ENCODE measurements at regions not wholly inside any gene's neighbourhood (a gene's known extent, or its start where the extent isn't known, plus 50 kb on each side); places are given as distances from the start of the nearest gene placed in this dataset.

DNA sequence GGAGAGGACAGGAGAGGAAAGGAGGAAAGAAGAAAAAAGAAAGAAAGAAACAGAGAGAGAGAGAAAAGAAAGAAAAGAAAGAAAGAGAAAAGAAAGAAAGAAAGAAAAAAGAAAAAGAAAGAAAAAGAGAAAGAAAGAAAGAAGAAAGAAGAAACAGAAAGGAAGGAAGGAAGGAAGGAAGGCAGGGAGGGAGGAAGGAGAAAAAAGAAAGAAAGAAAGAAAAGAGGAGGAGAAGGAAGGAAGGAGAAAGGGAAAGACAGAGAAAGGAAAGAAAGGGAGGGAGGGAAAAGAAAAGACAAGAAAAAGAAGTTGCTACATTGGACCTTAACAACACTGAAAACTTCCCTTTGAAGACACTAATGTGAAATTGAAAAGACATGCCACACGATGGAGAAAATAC lies 56.6 kb upstream of the CCL2 start:
- no peak overlapping the region for H3K4me3 ChIP-seq
- TF ChIP-seq POLR2A (IDR thresholded peaks at IDR 0.05): no peak
- intact Hi-C loops (cut with DNase I): no loop called here
- DNase-seq: no peak
- no peaks in the 10 kb centered on the region for H3K36me3 ChIP-seq
- ATAC-seq: no peak
- H3K27me3 ChIP-seq: peaks cover 0 to 17% (median 0%) of the 10 kb centered on the region in 9 donors
- H3K4me1 ChIP-seq: peaks cover 0 to 26% (median under 1%) of the 10 kb centered on the region in 12 donors
- no peak overlapping the region for H3K27ac ChIP-seq
- WGBS, 4 donors: 38 to 57% (median 54%) methylated on average over 1 of the region's 1 CpG
- H3K9me3 ChIP-seq: peaks cover 0 to 28% (median 2%) of the 10 kb centered on the region in 12 donors

DNA sequence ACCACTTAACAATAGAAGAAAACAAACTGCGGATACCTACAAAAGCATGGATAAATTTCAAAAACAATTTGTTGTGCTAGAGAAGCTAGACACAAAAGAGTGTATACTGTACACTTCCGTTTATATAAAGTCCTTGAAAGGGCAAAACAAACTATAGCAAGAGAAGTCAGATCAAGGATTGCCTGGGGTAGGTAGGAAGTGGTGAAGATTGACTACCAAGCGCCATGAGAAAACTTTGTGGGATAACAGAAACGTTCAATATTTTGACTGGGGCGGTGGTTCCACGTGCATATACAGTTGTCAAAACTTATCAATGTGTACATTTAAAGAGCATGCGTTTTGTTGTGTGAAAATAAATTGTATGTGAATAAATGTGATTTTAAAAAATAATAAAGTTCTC lies 55.6 kb upstream of the CCL2 start:
- H3K4me1 ChIP-seq: peaks cover 0 to 32% (median under 1%) of the 10 kb centered on the region in 12 donors
- no peak overlapping the region for H3K27ac ChIP-seq
- H3K4me3 ChIP-seq: no peak overlapping the region
- H3K27me3 ChIP-seq: peaks cover 0 to 17% (median 0%) of the 10 kb centered on the region in 9 donors
- no peaks in the 10 kb centered on the region for H3K36me3 ChIP-seq
- intact Hi-C loops (cut with DNase I): no loop called here
- H3K9me3 ChIP-seq: peaks cover 0 to 30% (median 2%) of the 10 kb centered on the region in 12 donors
- ATAC-seq (no peak), DNase-seq (no peak)
- 33 to 37% (median 35%) methylated on average over 7 of the region's 7 CpGs for WGBS, 4 donors
- TF ChIP-seq POLR2A (IDR thresholded peaks at IDR 0.05): no peak
- TF ChIP-seq, protein P1, sequence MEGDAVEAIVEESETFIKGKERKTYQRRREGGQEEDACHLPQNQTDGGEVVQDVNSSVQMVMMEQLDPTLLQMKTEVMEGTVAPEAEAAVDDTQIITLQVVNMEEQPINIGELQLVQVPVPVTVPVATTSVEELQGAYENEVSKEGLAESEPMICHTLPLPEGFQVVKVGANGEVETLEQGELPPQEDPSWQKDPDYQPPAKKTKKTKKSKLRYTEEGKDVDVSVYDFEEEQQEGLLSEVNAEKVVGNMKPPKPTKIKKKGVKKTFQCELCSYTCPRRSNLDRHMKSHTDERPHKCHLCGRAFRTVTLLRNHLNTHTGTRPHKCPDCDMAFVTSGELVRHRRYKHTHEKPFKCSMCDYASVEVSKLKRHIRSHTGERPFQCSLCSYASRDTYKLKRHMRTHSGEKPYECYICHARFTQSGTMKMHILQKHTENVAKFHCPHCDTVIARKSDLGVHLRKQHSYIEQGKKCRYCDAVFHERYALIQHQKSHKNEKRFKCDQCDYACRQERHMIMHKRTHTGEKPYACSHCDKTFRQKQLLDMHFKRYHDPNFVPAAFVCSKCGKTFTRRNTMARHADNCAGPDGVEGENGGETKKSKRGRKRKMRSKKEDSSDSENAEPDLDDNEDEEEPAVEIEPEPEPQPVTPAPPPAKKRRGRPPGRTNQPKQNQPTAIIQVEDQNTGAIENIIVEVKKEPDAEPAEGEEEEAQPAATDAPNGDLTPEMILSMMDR (IDR thresholded peaks at IDR 0.05): no peak

DNA sequence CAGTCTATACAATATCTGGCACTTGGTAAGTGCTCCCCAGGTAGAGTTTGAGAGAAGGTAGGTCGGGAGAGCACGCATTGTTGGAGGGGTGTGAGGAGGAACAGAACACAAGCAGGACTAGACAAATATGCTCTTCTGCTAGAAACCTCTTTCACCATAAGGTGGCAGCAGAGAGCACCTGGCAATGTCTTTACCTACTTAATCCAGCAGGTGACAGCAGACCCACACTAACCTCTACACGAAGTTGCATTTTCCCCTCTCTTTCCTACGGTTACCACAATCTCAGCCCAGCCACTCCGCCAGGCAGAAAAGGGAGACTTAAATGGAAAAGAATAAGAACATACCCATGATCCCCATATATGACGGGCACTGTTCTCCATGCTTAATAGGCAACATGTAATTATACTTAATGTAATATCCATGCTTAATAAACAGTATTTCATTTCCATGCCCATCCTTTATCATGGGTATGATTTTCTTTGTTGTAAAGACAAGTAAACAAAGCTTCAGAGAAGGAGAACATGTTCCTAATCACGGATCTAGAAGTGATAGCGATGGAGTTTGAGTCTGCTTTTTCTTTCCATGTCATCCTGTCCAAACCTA lies 55.1 kb upstream of the CCL2 start:
- Histone ChIP-seq H3K27me3 (peaks cover 0 to 17% (median 0%) of the 10 kb centered on the region in 9 donors), H3K9me3 (peaks cover 0 to 30% (median 2%) of the 10 kb centered on the region in 12 donors), H3K4me1 (peaks cover 0 to 32% (median under 1%) of the 10 kb centered on the region in 12 donors), H3K4me3 (no peak overlapping the region), H3K36me3 (no peaks in the 10 kb centered on the region), H3K27ac (peak overlapping the region in 2 of 12 donors; percentile 30 to 57)
- 9 to 15% (median 12%) methylated on average over 8 of the region's 8 CpGs for WGBS, 4 donors
- intact Hi-C loops (cut with DNase I): loop anchor here (1.0 to 10.0 kb wide), 9 partner anchors 52 to 161 kb away; partner anchors contain the start of genes CCL2 (in 2 of the 10) and CCL13 (in 1 of the 10)
- peak; percentile 81 to 94 (median 92) for ATAC-seq
- TF ChIP-seq, protein P1 (IDR thresholded peaks at IDR 0.05): peak; percentile 99 to 100 (median 100)
- no peak for TF ChIP-seq POLR2A (IDR thresholded peaks at IDR 0.05)
- DNase-seq: peak in 4 of 5 donors; percentile 63 to 79 (median 71)

DNA sequence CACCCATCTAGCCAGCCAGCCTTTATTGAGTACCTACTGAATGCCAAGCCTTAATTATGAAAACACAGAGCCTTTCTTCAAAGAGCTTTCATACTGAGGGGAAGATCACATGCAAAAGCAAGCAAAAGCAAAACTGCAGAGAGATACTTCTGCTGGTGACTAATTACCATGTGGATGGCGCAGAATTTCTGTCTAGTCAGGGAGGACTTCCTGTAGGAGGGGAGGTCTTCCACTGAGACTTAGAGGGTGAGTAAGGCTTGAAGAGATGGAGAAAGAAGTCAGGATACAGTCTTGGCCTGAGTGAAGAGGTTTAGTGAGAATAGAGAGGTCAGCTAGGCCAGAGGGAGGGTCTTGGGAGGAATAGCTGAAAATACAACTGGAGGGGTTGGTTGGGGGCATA lies 53.9 kb upstream of the CCL2 start:
- H3K36me3 ChIP-seq: no peaks in the 10 kb centered on the region
- no peak for ATAC-seq
- H3K4me1 ChIP-seq: peaks cover 0 to 41% (median 2%) of the 10 kb centered on the region in 12 donors
- intact Hi-C loops (cut with DNase I): loop anchor here (2.0 to 10.0 kb wide), 7 partner anchors 51 to 160 kb away; partner anchors contain the start of genes CCL2 (in 2 of the 10) and CCL13 (in 1 of the 10)
- peaks cover 0 to 28% (median 2%) of the 10 kb centered on the region in 12 donors for H3K9me3 ChIP-seq
- no peak overlapping the region for H3K4me3 ChIP-seq
- WGBS, 4 donors: 95 to 100% (median 97%) methylated on average over 1 of the region's 1 CpG
- H3K27me3 ChIP-seq: peaks cover 0 to 17% (median 0%) of the 10 kb centered on the region in 9 donors
- no peak for TF ChIP-seq POLR2A (IDR thresholded peaks at IDR 0.05)
- TF ChIP-seq, protein P1 (IDR thresholded peaks at IDR 0.05): no peak
- DNase-seq: no peak
- peak overlapping the region in 1 of 12 donors; percentile 57 for H3K27ac ChIP-seq

Data from heart left ventricle (tissue), 16 donors.